ENCODE measurements at regions not wholly inside any gene's neighbourhood (a gene's known extent, or its start where the extent isn't known, plus 50 kb on each side); places are given as distances from the start of the nearest gene placed in this dataset.

DNA sequence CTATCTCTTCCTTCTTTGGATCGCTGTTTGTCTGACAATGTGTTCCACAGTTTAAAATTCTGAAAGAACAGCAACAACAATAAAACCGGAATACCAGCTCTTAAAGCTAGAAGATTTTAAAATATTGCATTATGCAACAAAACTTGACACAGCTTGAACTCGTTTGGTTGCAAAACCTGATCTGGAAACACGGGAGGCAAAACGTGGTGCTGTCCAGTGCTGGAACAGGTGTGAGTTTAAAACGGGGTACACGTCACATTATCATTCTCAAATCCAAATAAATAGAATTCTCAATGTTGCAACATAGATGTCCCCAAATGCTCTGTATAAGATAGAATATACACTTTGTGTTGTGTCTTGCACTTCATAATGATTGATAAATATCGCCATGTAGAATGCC is 110.9 kb upstream of the LYSMD4 start:
- TF ChIP-seq CTCF (IDR thresholded peaks at IDR 0.05; ENCODE audit: low read depth, low read length, poor library complexity, severe bottlenecking) (no peak), EZH2phosphoT487 (IDR thresholded peaks at IDR 0.05; ENCODE audit: borderline replicate concordance, low read length) (no peak)
